Neural cell (in vitro differentiated cells): ENCODE measurements at regions not wholly inside any gene's neighbourhood (a gene's known extent, or its start where the extent isn't known, plus 50 kb on each side); places are given as distances from the start of the nearest gene placed in this dataset.

Source experiments
- H2AFZ ChIP-seq: fragments of 200-600, 300-800 bp; sonication (generic), shearing (Covaris generic); 2 replicates; pipeline ENCODE4 v1.6.0; 2014; ENCODE audit warnings: low read depth, mild to moderate bottlenecking, antibody characterized with exemption, low read length, moderate library complexity
- H3F3A ChIP-seq: fragments of 200-600 bp; shearing (Covaris generic); 2 replicates; pipeline ENCODE4 v1.6.1; 2016; ENCODE audit warnings: mild to moderate bottlenecking, moderate library complexity, mixed read lengths, antibody characterized with exemption, low read length; ENCODE audit not compliant: insufficient read depth, poor library complexity, severe bottlenecking
- H3K27ac ChIP-seq: fragments of 200-600, 300-800 bp; sonication (generic), shearing (Covaris generic); 2 replicates; pipeline ENCODE4 v1.5.1; 2014; ENCODE audit warnings: mild to moderate bottlenecking, low read length, moderate library complexity
- H3K27me3 ChIP-seq: fragments of 300-800, 200-600 bp; sonication (generic), shearing (Covaris generic); 2 replicates; pipeline ENCODE4 v1.6.0; 2014; ENCODE audit warnings: mild to moderate bottlenecking, low read depth, low read length, moderate library complexity; ENCODE audit not compliant: insufficient read depth
- H3K36me3 ChIP-seq: fragments of 300-800, 200-600 bp; sonication (generic), shearing (Covaris generic); 2 replicates; pipeline ENCODE4 v1.5.1; 2014; ENCODE audit warnings: mild to moderate bottlenecking, antibody characterized with exemption, low read length, moderate library complexity; ENCODE audit not compliant: insufficient read depth
- H3K4me2 ChIP-seq: fragments of 300-800, 200-600 bp; sonication (generic), shearing (Covaris generic); 2 replicates; pipeline ENCODE4 v1.6.0; 2014; ENCODE audit warnings: mild to moderate bottlenecking, low read length
- H3K4me3 ChIP-seq: fragments of 300-800, 200-600 bp; sonication (generic), shearing (Covaris generic); 2 replicates; pipeline ENCODE4 v1.5.1; 2014; ENCODE audit warnings: mild to moderate bottlenecking, low read length, moderate library complexity
- H3K79me2 ChIP-seq: fragments of 200-600 bp; shearing (Covaris generic); replicated peaks from 2 replicates; pipeline ENCODE4 v1.6.0; 2014; ENCODE audit warnings: mild to moderate bottlenecking, low read length, moderate library complexity; ENCODE audit not compliant: insufficient read depth
- H3K9ac ChIP-seq: fragments of 300-800, 200-600 bp; sonication (generic), shearing (Covaris generic); 2 replicates; pipeline ENCODE4 v1.6.1; 2016; ENCODE audit warnings: mild to moderate bottlenecking, low read length, mixed read lengths
- H3K9me2 ChIP-seq: fragments of 200-600 bp; shearing (Covaris generic); 2 replicates; pipeline ENCODE4 v1.6.1; 2016; ENCODE audit warnings: mild to moderate bottlenecking, low read length, mixed read lengths; ENCODE audit not compliant: insufficient read depth
- H3K9me3 ChIP-seq: fragments of 200-600, 300-800 bp; sonication (generic), shearing (Covaris generic); 2 replicates; pipeline ENCODE4 v1.6.1; 2016; ENCODE audit warnings: mild to moderate bottlenecking, mixed run types, low read length, moderate library complexity, mixed read lengths
- H4K20me1 ChIP-seq: fragments of 200-600 bp; shearing (Covaris generic); 2 replicates; pipeline ENCODE4 v1.6.1; 2016; ENCODE audit warnings: mild to moderate bottlenecking, mixed run types; ENCODE audit not compliant: insufficient read depth
- CTCF ChIP-seq: fragments of 450-650 bp; IDR thresholded peaks from 2 replicates; pipeline ENCODE4 v1.5.1; 2014; ENCODE audit warnings: antibody characterized with exemption, mild to moderate bottlenecking, moderate library complexity; ENCODE audit not compliant: poor library complexity, severe bottlenecking
- EP300 ChIP-seq: fragments of 450-650 bp; conservative IDR thresholded peaks from 2 replicates; pipeline ENCODE4 v1.6.1; 2014; ENCODE audit warnings: antibody characterized with exemption, mild to moderate bottlenecking, moderate library complexity; ENCODE audit not compliant: poor library complexity, severe bottlenecking
- EZH2 ChIP-seq: fragments of 200-600, 300-800 bp; shearing (Covaris generic), sonication (generic); IDR thresholded peaks from 2 replicates; pipeline ENCODE4 v1.6.1; 2014; ENCODE audit warnings: antibody characterized with exemption, low read length, borderline replicate concordance, mild to moderate bottlenecking; ENCODE audit not compliant: insufficient read depth, poor library complexity, severe bottlenecking
- MXI1 ChIP-seq: fragments of 450-650 bp; conservative IDR thresholded peaks from 2 replicates; pipeline ENCODE4 v1.6.1; 2014; ENCODE audit warnings: antibody characterized with exemption, mild to moderate bottlenecking; ENCODE audit not compliant: poor library complexity, severe bottlenecking
- POLR2AphosphoS5 ChIP-seq: IDR thresholded peaks from 2 replicates; pipeline ENCODE4 v1.6.1; 2012
- RAD21 ChIP-seq: fragments of 450-650 bp; conservative IDR thresholded peaks from 2 replicates; pipeline ENCODE4 v1.6.1; 2014; ENCODE audit warnings: antibody characterized with exemption, mild to moderate bottlenecking, moderate library complexity
- SMC3 ChIP-seq: fragments of 450-650 bp; conservative IDR thresholded peaks from 2 replicates; pipeline ENCODE4 v1.6.1; 2014; ENCODE audit warnings: antibody characterized with exemption, mild to moderate bottlenecking, moderate library complexity; ENCODE audit not compliant: poor library complexity
- TAF1 ChIP-seq: IDR thresholded peaks from 2 replicates; pipeline ENCODE4 v1.6.1; 2012; ENCODE audit warnings: low read depth
- TF ChIP-seq, protein P1 (sequence below): IDR thresholded peaks from 2 replicates; pipeline ENCODE4 v1.6.1; 2012; ENCODE audit warnings: borderline replicate concordance

DNA sequence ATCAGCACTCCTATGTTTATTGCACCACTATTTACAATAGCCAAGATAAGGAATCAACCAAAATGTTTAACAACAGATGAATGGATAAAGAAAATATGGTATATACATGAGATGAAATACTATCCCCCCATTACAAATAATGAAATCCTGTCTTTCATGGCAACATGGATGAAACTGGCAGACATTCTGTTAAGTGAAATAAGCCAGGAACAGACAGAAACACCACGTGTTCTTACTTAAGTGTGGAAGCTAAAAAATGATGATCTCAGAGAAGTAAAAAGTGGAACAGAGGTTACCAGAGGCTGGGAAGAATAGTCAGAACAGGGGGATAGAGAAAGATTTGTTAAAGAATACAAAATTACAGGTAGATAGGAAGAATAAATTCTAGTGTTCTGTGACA, 113.7 kb upstream of the MDM1 start:
- Histone ChIP-seq H3F3A (no peaks in the 10 kb centered on the region), H3K27ac (no peak overlapping the region), H3K79me2 (no peaks in the 10 kb centered on the region), H2AFZ (no peak overlapping the region), H4K20me1 (no peaks in the 10 kb centered on the region), H3K9ac (no peak overlapping the region), H3K36me3 (no peaks in the 10 kb centered on the region), H3K9me3 (peaks cover 5% of the 10 kb centered on the region), H3K4me2 (no peak overlapping the region), H3K9me2 (no peaks in the 10 kb centered on the region), H3K27me3 (no peaks in the 10 kb centered on the region), H3K4me3 (no peak overlapping the region)
- no peak for TF ChIP-seq TAF1
- no peak for TF ChIP-seq EZH2
- no peak for TF ChIP-seq POLR2AphosphoS5
- no peak for TF ChIP-seq CTCF
- no peak for TF ChIP-seq MXI1
- TF ChIP-seq SMC3: no peak
- TF ChIP-seq, protein P1, sequence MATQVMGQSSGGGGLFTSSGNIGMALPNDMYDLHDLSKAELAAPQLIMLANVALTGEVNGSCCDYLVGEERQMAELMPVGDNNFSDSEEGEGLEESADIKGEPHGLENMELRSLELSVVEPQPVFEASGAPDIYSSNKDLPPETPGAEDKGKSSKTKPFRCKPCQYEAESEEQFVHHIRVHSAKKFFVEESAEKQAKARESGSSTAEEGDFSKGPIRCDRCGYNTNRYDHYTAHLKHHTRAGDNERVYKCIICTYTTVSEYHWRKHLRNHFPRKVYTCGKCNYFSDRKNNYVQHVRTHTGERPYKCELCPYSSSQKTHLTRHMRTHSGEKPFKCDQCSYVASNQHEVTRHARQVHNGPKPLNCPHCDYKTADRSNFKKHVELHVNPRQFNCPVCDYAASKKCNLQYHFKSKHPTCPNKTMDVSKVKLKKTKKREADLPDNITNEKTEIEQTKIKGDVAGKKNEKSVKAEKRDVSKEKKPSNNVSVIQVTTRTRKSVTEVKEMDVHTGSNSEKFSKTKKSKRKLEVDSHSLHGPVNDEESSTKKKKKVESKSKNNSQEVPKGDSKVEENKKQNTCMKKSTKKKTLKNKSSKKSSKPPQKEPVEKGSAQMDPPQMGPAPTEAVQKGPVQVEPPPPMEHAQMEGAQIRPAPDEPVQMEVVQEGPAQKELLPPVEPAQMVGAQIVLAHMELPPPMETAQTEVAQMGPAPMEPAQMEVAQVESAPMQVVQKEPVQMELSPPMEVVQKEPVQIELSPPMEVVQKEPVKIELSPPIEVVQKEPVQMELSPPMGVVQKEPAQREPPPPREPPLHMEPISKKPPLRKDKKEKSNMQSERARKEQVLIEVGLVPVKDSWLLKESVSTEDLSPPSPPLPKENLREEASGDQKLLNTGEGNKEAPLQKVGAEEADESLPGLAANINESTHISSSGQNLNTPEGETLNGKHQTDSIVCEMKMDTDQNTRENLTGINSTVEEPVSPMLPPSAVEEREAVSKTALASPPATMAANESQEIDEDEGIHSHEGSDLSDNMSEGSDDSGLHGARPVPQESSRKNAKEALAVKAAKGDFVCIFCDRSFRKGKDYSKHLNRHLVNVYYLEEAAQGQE: no peak
- no peak for TF ChIP-seq EP300
- TF ChIP-seq RAD21: no peak

GRCh38 chr12:68446384-68446783, 114.2 kb upstream of the MDM1 start:
- H4K20me1 ChIP-seq: no peaks in the 10 kb centered on the region

More at GRCh38 chr12:68446384-68446783, 114.2 kb upstream of the MDM1 start:
- Histone ChIP-seq H3K4me3 (no peak overlapping the region), H3K27me3 (no peaks in the 10 kb centered on the region), H2AFZ (no peak overlapping the region), H3K27ac (no peak overlapping the region), H3K9me3 (peaks cover 5% of the 10 kb centered on the region), H3K79me2 (no peaks in the 10 kb centered on the region), H3K9ac (no peak overlapping the region), H3K4me2 (no peak overlapping the region), H3K36me3 (no peaks in the 10 kb centered on the region), H3F3A (no peaks in the 10 kb centered on the region), H3K9me2 (no peaks in the 10 kb centered on the region)
- TF ChIP-seq TAF1: no peak
- TF ChIP-seq POLR2AphosphoS5: no peak
- no peak for TF ChIP-seq SMC3
- TF ChIP-seq MXI1: no peak
- no peak for TF ChIP-seq CTCF
- TF ChIP-seq EZH2: no peak
- TF ChIP-seq RAD21: no peak
- TF ChIP-seq, protein P1: no peak
